HCT116 (cell line): ENCODE measurements at regions not wholly inside any gene's neighbourhood (a gene's known extent, or its start where the extent isn't known, plus 50 kb on each side); places are given as distances from the start of the nearest gene placed in this dataset.

Experiments
- CTCF ChIP-seq, 3 experiments: fragments of 200-600 bp in 1 of 3; sonication (generic) in 1 of 3; IDR thresholded peaks in 2 of 3; conservative IDR thresholded peaks in 1 of 3; 2 replicates each; pipeline ENCODE4 v1.5.1; 2012 to 2017; ENCODE audit warnings: low read depth in 2 of 3, low read length in 2 of 3, antibody characterized with exemption in 1 of 3, borderline replicate concordance in 1 of 3, control low read depth in 1 of 3, mild to moderate bottlenecking in 1 of 3, mixed read lengths in 1 of 3, mixed run types in 1 of 3, moderate library complexity in 1 of 3; ENCODE audit not compliant: insufficient read depth in 1 of 3
- POLR2AphosphoS5 ChIP-seq: IDR thresholded peaks from 2 replicates; pipeline ENCODE4 v1.6.1; 2011; ENCODE audit warnings: mild to moderate bottlenecking, low read depth, low read length, moderate library complexity
- RAD21 ChIP-seq: IDR thresholded peaks from 2 replicates; pipeline ENCODE4 v1.6.1; 2012; ENCODE audit warnings: low read depth, mild to moderate bottlenecking

- TF ChIP-seq CTCF (IDR thresholded peaks at IDR 0.05 in 2 of 3, conservative IDR thresholded peaks at IDR 0.05 in 1 of 3; ENCODE audit: borderline replicate concordance in 1 of 3, insufficient read depth in 1 of 3, low read depth in 2 of 3, low read length in 2 of 3) (no peak), POLR2AphosphoS5 (no peak), RAD21 (no peak)
Measured at GRCh38 chr1:98197356-98197755, 276.5 kb upstream of the DPYD start.
